ENCODE measurements at regions not wholly inside any gene's neighbourhood (a gene's known extent, or its start where the extent isn't known, plus 50 kb on each side); places are given as distances from the start of the nearest gene placed in this dataset.

GRCh38 chr6:129959358-129959930 is 58.9 kb upstream of the L3MBTL3 start:
- no peaks in the 10 kb centered on the region for H3K36me3 ChIP-seq
- H2AFZ ChIP-seq (replicated peaks), result no peak overlapping the region
- no peak for TF ChIP-seq CTCF (IDR thresholded peaks at IDR 0.05)
- TF ChIP-seq EZH2 (IDR thresholded peaks at IDR 0.05), result no peak
- no peak for TF ChIP-seq EZH2phosphoT487 (IDR thresholded peaks at IDR 0.05)
- no peak overlapping the region for H3K4me2 ChIP-seq
- Mint-ChIP-seq H3K27ac (no peak overlapping the region), H3K9me3 (peaks cover 4% of the 10 kb centered on the region), H3K4me1 (no peaks in the 10 kb centered on the region), H3K27me3 (ENCODE audit: insufficient read depth, low read depth) (peaks cover 2% of the 10 kb centered on the region), H3K36me3 (no peaks in the 10 kb centered on the region), H3K4me3 (no peak overlapping the region)
- H3K27ac ChIP-seq, result no peak overlapping the region
- no peaks in the 10 kb centered on the region for H3K4me1 ChIP-seq
- H3K4me3 ChIP-seq, result no peak overlapping the region
- H4K20me1 ChIP-seq (ENCODE audit: low read depth), result no peaks in the 10 kb centered on the region
- H3F3A ChIP-seq (ENCODE audit: low read depth), result no peaks in the 10 kb centered on the region
- H3K27me3 ChIP-seq, result no peaks in the 10 kb centered on the region
- no peaks in the 10 kb centered on the region for H3K79me2 ChIP-seq (ENCODE audit: low read depth)
- H3K9me3 ChIP-seq (ENCODE audit: low read depth), result no peaks in the 10 kb centered on the region
- H3K9ac ChIP-seq, result no peak overlapping the region
- DNase-seq (ENCODE audit: low spot score), result no peak

- H3K27me3 Mint-ChIP-seq (ENCODE audit: insufficient read depth, low read depth), result no peaks in the 10 kb centered on the region
Observed at GRCh38 chr6:129957941-129958898, 60.2 kb upstream of the L3MBTL3 start.

GRCh38 chr6:129955584-129955983 is 62.8 kb upstream of the L3MBTL3 start:
- H3K27ac Mint-ChIP-seq, result no peak overlapping the region
- Histone ChIP-seq H3K4me1 (no peaks in the 10 kb centered on the region), H3K4me3 (no peak overlapping the region), H3K9me3 (ENCODE audit: low read depth) (no peaks in the 10 kb centered on the region), H3K27ac (no peak overlapping the region), H3K27me3 (no peaks in the 10 kb centered on the region), H3K79me2 (ENCODE audit: low read depth) (no peaks in the 10 kb centered on the region), H3K9ac (no peak overlapping the region), H3K36me3 (no peaks in the 10 kb centered on the region), H3F3A (ENCODE audit: low read depth) (no peaks in the 10 kb centered on the region), H4K20me1 (ENCODE audit: low read depth) (no peaks in the 10 kb centered on the region), H3K4me2 (no peak overlapping the region), H2AFZ (replicated peaks) (peak overlapping the region; percentile 85)
- no peaks in the 10 kb centered on the region for H3K4me1 Mint-ChIP-seq
- H3K27me3 Mint-ChIP-seq (ENCODE audit: insufficient read depth, low read depth), result no peaks in the 10 kb centered on the region
- H3K9me3 Mint-ChIP-seq, result peaks cover 1% of the 10 kb centered on the region
- H3K36me3 Mint-ChIP-seq, result no peaks in the 10 kb centered on the region
- no peak overlapping the region for H3K4me3 Mint-ChIP-seq
- no peak for TF ChIP-seq EZH2 (IDR thresholded peaks at IDR 0.05)
- TF ChIP-seq EZH2phosphoT487 (IDR thresholded peaks at IDR 0.05), result no peak
- TF ChIP-seq CTCF (IDR thresholded peaks at IDR 0.05), result no peak
- no peak for DNase-seq (ENCODE audit: low spot score)

More at GRCh38 chr6:129957941-129958898, 60.2 kb upstream of the L3MBTL3 start:
- no peaks in the 10 kb centered on the region for H3K4me1 Mint-ChIP-seq
- no peaks in the 10 kb centered on the region for H3K79me2 ChIP-seq (ENCODE audit: low read depth)
- no peaks in the 10 kb centered on the region for H3K27me3 ChIP-seq
- H3K27ac ChIP-seq, result no peak overlapping the region
- no peaks in the 10 kb centered on the region for H4K20me1 ChIP-seq (ENCODE audit: low read depth)
- H3K9me3 Mint-ChIP-seq, result peaks cover 1% of the 10 kb centered on the region
- DNase-seq (ENCODE audit: low spot score), result no peak
- no peak overlapping the region for H3K27ac Mint-ChIP-seq
- no peaks in the 10 kb centered on the region for H3K36me3 Mint-ChIP-seq
- no peaks in the 10 kb centered on the region for H3K4me1 ChIP-seq
- H3K4me2 ChIP-seq, result no peak overlapping the region
- no peak for TF ChIP-seq CTCF (IDR thresholded peaks at IDR 0.05)
- TF ChIP-seq EZH2 (IDR thresholded peaks at IDR 0.05), result no peak
- no peak for TF ChIP-seq EZH2phosphoT487 (IDR thresholded peaks at IDR 0.05)
- no peak overlapping the region for H2AFZ ChIP-seq (replicated peaks)
- H3F3A ChIP-seq (ENCODE audit: low read depth), result no peaks in the 10 kb centered on the region
- H3K9me3 ChIP-seq (ENCODE audit: low read depth), result no peaks in the 10 kb centered on the region
- no peaks in the 10 kb centered on the region for H3K36me3 ChIP-seq
- no peak overlapping the region for H3K9ac ChIP-seq
- no peak overlapping the region for H3K4me3 Mint-ChIP-seq
- H3K4me3 ChIP-seq, result no peak overlapping the region

All from neural progenitor cell (in vitro differentiated cells).